ENCODE measurements at regions not wholly inside any gene's neighbourhood (a gene's known extent, or its start where the extent isn't known, plus 50 kb on each side); places are given as distances from the start of the nearest gene placed in this dataset.

- no peak for DNase-seq (ENCODE audit: low read depth, low spot score)
Observed at GRCh38 chr20:39913274-39913673, 775.8 kb downstream of the MAFB start.

GRCh38 chr20:39911497-39911896 lies 777.5 kb downstream of the MAFB start:
- DNase-seq (ENCODE audit: low read depth, low spot score): no peak

- no peak for DNase-seq (ENCODE audit: low read depth, low spot score)
Observed at GRCh38 chr20:39910536-39910935, 778.5 kb downstream of the MAFB start.

DNA sequence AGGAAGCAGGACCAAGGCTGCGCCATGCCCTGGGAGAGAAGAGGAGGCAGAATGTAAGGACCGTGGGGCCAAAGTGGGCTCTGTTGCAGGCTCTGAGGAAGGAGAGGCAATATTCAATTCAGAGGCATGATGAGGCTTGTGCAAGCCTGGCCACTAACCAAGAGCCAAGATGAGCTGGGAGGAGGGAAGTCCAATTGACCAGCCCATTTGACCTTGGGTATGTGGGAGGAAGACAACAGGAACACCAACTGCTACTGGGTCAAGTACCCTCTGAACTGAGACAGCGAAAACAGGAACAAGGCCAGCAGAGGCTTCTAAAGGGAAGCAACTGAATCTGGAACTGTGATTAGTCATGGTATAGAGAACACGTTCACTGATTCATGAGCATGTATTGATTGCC lies 779.6 kb downstream of the MAFB start:
- DNase-seq (ENCODE audit: low read depth, low spot score): no peak

GRCh38 chr20:39904476-39905112 lies 784.4 kb downstream of the MAFB start:
- DNase-seq (ENCODE audit: low read depth, low spot score): no peak

- DNase-seq (ENCODE audit: low read depth, low spot score): no peak
Observed at GRCh38 chr20:39903806-39904465, 785.1 kb downstream of the MAFB start.

GRCh38 chr20:39899881-39900280 lies 789.2 kb downstream of the MAFB start:
- peak; percentile 40 for DNase-seq (ENCODE audit: low read depth, low spot score)

DNA sequence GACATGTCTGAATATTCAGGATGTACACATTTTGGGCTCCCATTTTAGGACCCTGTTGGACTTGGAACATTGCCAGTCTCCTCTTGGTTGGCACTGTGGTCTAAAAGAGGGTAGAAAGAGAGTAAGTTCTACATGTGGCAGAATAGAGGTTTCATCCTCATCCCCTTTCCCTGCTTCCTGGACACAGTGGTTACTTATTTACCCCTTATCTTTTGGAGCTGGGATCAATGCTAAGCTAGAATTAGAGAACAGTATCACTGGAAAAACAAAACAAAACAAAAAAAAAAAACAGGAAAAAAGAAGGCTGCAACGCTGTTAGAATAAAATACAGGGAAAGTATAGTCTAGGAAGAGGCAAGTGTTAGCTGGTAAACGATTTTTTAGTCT lies 790.6 kb downstream of the MAFB start:
- DNase-seq (ENCODE audit: low read depth, low spot score): no peak

- DNase-seq (ENCODE audit: low read depth, low spot score): no peak
Observed at GRCh38 chr20:39897781-39898466, 791.1 kb downstream of the MAFB start.

DNA sequence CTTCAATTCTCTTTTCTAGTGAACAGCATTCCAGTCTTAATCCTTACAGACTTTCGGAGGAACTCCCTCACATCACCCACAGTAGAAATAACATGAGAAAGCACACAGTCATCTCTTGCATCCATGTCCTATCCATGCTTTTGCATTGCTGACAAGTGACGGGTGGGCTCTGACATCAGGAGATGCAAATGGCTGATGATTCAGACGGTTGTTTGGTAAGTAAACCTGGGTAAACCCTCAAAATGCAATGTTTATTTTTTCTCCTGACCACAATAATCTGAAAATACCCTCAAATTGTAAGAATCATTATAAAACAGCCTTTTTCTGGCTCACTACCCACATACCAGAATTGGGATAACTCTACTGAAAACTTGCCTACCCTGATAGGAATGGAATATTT lies 792.0 kb downstream of the MAFB start:
- DNase-seq (ENCODE audit: low read depth, low spot score): no peak

GRCh38 chr20:39894067-39894466 lies 795.0 kb downstream of the MAFB start:
- DNase-seq (ENCODE audit: low read depth, low spot score): no peak

- DNase-seq (ENCODE audit: low read depth, low spot score): no peak
Observed at GRCh38 chr20:39893003-39893685, 795.9 kb downstream of the MAFB start.

GRCh38 chr20:39890697-39891096 lies 798.3 kb downstream of the MAFB start:
- DNase-seq (ENCODE audit: low read depth, low spot score): no peak

DNA sequence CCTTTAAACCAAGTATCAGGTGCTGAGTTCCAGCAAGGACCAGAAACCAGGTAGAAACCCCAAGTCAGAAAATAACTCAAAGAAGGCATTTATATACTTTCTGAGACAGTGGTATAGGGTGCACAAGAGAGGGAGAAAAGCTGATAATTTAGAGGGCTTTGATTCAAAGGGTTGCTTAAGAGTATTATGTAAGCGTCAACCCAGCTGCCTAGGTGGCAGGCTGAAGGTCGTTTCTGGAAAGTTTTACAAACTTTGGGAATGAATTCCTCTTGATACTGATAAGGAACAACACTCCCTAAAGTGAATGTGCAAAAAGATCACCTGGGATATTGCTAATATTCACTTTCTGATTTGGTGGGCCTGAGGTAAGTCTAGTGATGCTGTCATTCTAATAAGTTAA lies 800.7 kb downstream of the MAFB start:
- no peak for DNase-seq (ENCODE audit: low read depth, low spot score)

DNA sequence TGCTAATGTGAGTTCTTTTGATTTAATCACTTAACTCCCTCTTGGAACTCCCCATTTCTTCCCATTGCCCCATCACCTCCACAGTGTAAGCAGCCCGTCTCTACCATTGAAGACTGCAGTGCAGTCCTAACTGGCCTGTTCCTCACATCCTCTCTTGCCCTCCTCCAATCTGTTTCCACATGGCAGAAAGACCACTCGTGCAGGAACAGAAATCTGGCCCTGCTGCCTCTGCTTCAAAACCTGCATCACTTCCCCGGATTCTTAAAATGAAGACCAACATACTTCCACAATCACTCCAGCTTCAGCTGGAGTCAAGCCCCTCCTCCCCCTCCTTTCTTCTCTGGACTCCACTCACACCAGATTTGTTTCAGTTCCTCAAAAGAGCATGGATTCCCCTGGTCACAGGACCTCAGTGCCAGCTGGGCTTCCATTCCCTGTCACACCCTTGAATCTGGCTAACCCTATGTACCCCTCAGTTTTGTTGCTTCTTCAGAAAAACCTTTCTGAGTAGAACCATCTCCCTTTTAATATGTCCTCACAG lies 802.3 kb downstream of the MAFB start:
- DNase-seq (ENCODE audit: low read depth, low spot score): no peak

- peak; percentile 78 for DNase-seq (ENCODE audit: low read depth, low spot score)
Observed at GRCh38 chr20:39885975-39886649, 802.9 kb downstream of the MAFB start.

DNA sequence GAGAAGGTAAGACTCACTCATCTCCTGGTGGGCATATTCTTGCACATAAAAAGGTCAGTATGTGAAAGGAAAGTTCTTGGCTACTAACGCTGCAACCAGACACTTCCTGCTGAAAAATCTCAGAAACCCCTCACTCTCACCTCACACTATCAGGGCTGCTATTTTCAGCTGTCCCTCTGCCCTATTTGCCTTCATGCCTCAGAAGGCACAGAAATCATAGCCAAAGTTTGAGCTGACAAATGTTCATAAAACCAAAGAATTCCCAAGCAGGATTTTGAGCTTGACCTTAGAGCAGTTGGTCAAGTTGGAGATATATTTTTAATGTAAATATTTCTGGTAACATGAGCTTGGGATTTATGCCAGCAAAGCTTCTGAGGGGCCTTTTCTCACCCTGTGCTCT lies 806.2 kb downstream of the MAFB start:
- no peak for DNase-seq (ENCODE audit: low read depth, low spot score)

DNA sequence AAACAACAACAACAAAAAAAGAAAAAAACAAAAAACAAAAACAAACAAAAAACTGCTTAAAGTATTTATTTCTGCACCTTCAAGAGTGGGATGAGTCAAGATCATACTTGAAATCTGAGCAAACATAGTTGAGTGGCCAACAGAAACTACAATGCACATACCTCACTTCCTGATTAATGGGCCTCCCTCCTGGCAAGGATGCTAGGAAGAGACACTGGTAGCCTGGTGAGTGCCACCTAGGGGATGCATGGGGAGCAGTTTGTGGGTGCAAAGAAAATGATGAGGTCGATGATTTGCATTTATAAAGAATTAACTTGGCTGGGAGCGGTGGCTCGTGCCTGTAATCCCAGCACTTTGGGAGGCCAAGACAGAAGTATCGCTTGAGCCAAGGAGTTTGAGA lies 808.1 kb downstream of the MAFB start:
- DNase-seq (ENCODE audit: low read depth, low spot score): no peak

GRCh38 chr20:39879296-39879695 lies 809.7 kb downstream of the MAFB start:
- DNase-seq (ENCODE audit: low read depth, low spot score): no peak

GRCh38 chr20:39878809-39879208 lies 810.2 kb downstream of the MAFB start:
- no peak for DNase-seq (ENCODE audit: low read depth, low spot score)

DNA sequence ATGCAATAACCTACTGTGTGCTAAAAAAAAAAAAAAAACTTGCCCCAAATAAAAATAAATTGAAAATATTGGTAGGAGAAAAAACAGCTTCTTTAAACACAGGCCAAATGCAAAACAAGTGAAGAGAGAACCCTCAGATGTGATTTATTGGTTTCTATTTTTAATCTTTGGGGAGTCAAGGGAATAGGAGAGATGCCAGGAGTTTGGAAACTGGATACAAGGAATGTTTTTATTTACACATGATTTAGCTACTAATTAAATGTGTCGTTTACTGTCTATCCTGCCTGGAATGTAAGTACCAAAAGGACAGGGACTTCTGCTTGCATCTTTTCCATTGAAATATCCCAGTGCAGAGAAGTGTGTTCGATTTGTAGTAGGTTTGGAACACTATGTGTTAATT lies 810.7 kb downstream of the MAFB start:
- no peak for DNase-seq (ENCODE audit: low read depth, low spot score)

DNA sequence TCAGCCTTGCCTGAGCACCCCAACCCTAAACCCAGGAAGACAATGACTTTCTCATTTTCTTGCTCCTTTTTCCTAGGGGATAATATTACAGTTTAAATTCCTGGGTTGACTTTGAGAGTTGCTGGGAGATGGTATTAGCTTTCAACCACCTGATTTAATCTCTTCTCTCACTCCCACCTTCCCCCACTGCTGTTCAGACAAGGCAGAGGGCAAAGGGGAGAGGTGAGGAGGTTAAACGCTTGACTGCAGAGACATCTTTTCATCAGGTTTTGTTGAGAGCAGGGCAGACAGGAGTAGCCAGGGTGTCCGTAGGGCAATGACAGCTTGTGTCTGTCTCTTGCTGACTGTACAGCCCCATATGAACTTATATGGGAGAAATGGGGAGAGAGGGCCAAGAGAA lies 811.2 kb downstream of the MAFB start:
- DNase-seq (ENCODE audit: low read depth, low spot score): no peak
